ENCODE measurements at regions not wholly inside any gene's neighbourhood (a gene's known extent, or its start where the extent isn't known, plus 50 kb on each side); places are given as distances from the start of the nearest gene placed in this dataset.

DNA sequence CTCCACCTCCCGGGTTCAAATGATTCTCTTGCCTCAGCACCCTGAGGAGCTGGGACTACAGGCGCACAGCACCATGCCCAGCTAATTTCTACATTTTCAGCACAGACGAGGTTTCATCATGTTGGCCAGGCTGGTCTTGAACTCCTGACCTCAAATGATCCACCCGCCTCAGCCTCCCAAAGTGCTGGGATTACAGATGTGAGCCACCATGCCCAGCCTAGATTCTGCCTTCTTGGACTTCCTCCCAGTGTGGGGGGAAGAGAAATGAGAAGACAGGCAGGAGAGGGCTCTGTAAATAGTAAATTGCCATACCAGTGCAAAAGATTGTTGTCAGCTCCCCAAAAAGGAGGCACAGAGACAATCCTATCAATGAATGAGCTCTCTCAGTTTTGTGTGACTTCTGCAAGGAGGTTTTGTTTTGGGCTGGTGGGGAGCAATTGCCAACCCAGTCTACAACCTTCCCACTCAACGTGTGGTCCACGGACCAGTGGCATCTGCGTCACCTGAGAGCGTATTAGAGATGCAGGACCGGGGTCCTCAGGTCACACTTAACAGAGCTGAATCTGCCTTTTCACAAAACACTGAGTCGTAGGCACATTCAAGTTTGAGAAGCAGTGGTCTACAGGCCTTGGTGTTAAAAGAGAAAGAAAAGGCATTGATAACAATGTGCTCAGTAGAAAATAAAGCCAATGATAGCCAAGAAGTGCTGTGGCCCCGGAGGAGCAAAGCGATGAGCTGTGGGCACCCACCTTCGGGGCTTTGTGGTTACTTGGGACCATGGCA lies 78.1 kb downstream of the MYCN start:
- Mint-ChIP-seq H3K4me3 (ENCODE audit: unreplicated experiment) (no peak overlapping the region), H3K9me3 (ENCODE audit: unreplicated experiment) (no peaks in the 10 kb centered on the region), H3K27me3 (ENCODE audit: unreplicated experiment) (peaks cover 8% of the 10 kb centered on the region), H3K36me3 (ENCODE audit: low read depth, unreplicated experiment) (no peaks in the 10 kb centered on the region), H3K27ac (ENCODE audit: unreplicated experiment) (no peak overlapping the region), H3K4me1 (ENCODE audit: unreplicated experiment) (no peaks in the 10 kb centered on the region)
- DNase-seq (ENCODE audit: low spot score) = no peak
- TF ChIP-seq, protein P1, sequence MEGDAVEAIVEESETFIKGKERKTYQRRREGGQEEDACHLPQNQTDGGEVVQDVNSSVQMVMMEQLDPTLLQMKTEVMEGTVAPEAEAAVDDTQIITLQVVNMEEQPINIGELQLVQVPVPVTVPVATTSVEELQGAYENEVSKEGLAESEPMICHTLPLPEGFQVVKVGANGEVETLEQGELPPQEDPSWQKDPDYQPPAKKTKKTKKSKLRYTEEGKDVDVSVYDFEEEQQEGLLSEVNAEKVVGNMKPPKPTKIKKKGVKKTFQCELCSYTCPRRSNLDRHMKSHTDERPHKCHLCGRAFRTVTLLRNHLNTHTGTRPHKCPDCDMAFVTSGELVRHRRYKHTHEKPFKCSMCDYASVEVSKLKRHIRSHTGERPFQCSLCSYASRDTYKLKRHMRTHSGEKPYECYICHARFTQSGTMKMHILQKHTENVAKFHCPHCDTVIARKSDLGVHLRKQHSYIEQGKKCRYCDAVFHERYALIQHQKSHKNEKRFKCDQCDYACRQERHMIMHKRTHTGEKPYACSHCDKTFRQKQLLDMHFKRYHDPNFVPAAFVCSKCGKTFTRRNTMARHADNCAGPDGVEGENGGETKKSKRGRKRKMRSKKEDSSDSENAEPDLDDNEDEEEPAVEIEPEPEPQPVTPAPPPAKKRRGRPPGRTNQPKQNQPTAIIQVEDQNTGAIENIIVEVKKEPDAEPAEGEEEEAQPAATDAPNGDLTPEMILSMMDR (IDR thresholded peaks at IDR 0.05; ENCODE audit: unreplicated experiment) = no peak

DNA sequence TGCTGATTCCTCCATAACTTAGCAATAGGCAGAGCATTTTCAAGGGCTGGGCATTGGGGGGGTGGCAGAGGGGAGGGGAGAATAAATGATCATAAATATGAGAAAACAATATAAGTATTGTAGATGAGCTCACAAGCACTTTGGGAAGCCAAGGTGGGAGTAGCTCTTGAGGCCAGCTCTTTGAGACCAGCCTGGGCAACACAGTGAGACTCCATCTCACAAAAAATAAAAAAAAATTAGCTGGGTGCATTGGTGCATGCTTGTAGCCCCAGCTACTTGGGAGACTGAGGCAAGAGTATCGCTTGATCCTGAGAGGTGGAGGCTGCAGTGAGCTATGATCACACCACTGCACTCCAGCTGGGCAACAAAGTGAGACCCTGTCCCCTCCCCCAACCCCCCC lies 75.9 kb downstream of the MYCN start:
- Mint-ChIP-seq H3K4me3 (ENCODE audit: unreplicated experiment) (no peak overlapping the region), H3K4me1 (ENCODE audit: unreplicated experiment) (peaks cover 4% of the 10 kb centered on the region), H3K9me3 (ENCODE audit: unreplicated experiment) (no peaks in the 10 kb centered on the region), H3K27me3 (ENCODE audit: unreplicated experiment) (peaks cover 8% of the 10 kb centered on the region), H3K36me3 (ENCODE audit: low read depth, unreplicated experiment) (no peaks in the 10 kb centered on the region), H3K27ac (ENCODE audit: unreplicated experiment) (no peak overlapping the region)
- DNase-seq (ENCODE audit: low spot score) = no peak
- TF ChIP-seq, protein P1 (IDR thresholded peaks at IDR 0.05; ENCODE audit: unreplicated experiment) = no peak

GRCh38 chr2:16015903-16016265 lies 75.5 kb downstream of the MYCN start:
- Mint-ChIP-seq H3K9me3 (ENCODE audit: unreplicated experiment) (no peaks in the 10 kb centered on the region), H3K4me3 (ENCODE audit: unreplicated experiment) (no peak overlapping the region), H3K36me3 (ENCODE audit: low read depth, unreplicated experiment) (no peaks in the 10 kb centered on the region), H3K27me3 (ENCODE audit: unreplicated experiment) (peaks cover 8% of the 10 kb centered on the region), H3K27ac (ENCODE audit: unreplicated experiment) (no peak overlapping the region), H3K4me1 (ENCODE audit: unreplicated experiment) (peaks cover 4% of the 10 kb centered on the region)
- TF ChIP-seq, protein P1 (IDR thresholded peaks at IDR 0.05; ENCODE audit: unreplicated experiment) = no peak
- DNase-seq (ENCODE audit: low spot score) = no peak

- no peaks in the 10 kb centered on the region for H3K9me3 Mint-ChIP-seq (ENCODE audit: unreplicated experiment)
- H3K27me3 Mint-ChIP-seq (ENCODE audit: unreplicated experiment) = peaks cover 8% of the 10 kb centered on the region
- no peak overlapping the region for H3K4me3 Mint-ChIP-seq (ENCODE audit: unreplicated experiment)
- peaks cover 4% of the 10 kb centered on the region for H3K4me1 Mint-ChIP-seq (ENCODE audit: unreplicated experiment)
- TF ChIP-seq, protein P1 (IDR thresholded peaks at IDR 0.05; ENCODE audit: unreplicated experiment) = no peak
- no peak overlapping the region for H3K27ac Mint-ChIP-seq (ENCODE audit: unreplicated experiment)
- H3K36me3 Mint-ChIP-seq (ENCODE audit: low read depth, unreplicated experiment) = no peaks in the 10 kb centered on the region
- DNase-seq (ENCODE audit: low spot score) = no peak
Observed at GRCh38 chr2:16015210-16015902, 75.0 kb downstream of the MYCN start.

DNA sequence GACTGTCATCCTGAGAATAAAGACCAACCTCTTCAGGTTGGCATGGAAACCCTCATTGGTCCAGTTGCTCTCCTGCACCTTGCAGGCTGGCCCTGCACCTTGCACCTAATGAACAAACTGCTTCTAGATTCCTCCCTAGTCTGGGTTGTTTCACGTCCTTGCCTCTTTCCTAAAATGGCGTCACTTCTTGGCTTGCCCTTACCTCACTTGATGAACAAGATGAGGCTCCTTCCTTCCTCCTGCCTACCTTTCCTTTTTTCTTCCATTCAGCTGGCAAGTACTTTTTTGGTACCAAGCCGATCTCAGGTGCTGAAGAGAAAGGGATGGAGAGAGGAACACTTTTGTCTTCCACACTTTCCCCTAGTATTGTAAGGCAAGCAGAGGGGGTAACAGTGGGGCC lies 74.5 kb downstream of the MYCN start:
- H3K4me1 Mint-ChIP-seq (ENCODE audit: unreplicated experiment) = peaks cover 4% of the 10 kb centered on the region
- no peak overlapping the region for H3K27ac Mint-ChIP-seq (ENCODE audit: unreplicated experiment)
- no peak overlapping the region for H3K4me3 Mint-ChIP-seq (ENCODE audit: unreplicated experiment)
- H3K9me3 Mint-ChIP-seq (ENCODE audit: unreplicated experiment) = no peaks in the 10 kb centered on the region
- peaks cover 8% of the 10 kb centered on the region for H3K27me3 Mint-ChIP-seq (ENCODE audit: unreplicated experiment)
- TF ChIP-seq, protein P1 (IDR thresholded peaks at IDR 0.05; ENCODE audit: unreplicated experiment) = no peak
- no peaks in the 10 kb centered on the region for H3K36me3 Mint-ChIP-seq (ENCODE audit: low read depth, unreplicated experiment)
- DNase-seq (ENCODE audit: low spot score) = no peak

Measured in endothelial cell (in vitro differentiated cells).